Stimulated activated CD8-positive, alpha-beta memory T cell treated with anti-CD3 and anti-CD28 coated beads, Interleukin-7, amount 100 ng/mL, for 48 hours (primary cell): ENCODE measurements at regions not wholly inside any gene's neighbourhood (a gene's known extent, or its start where the extent isn't known, plus 50 kb on each side); places are given as distances from the start of the nearest gene placed in this dataset.
"Not testable (repeated sequence)": the region's sequence is repeated elsewhere in the genome, so short reads cannot be mapped to it uniquely, and the experiment has no call there.

Experiments
- DNase-seq, 2 donors: peaks; one replicate each; pipeline ENCODE4 v3.0.0-alpha.2; 2020; ENCODE audit warnings: low read depth in 1 of 2; ENCODE audit errors: extremely low read depth in 1 of 2

DNA sequence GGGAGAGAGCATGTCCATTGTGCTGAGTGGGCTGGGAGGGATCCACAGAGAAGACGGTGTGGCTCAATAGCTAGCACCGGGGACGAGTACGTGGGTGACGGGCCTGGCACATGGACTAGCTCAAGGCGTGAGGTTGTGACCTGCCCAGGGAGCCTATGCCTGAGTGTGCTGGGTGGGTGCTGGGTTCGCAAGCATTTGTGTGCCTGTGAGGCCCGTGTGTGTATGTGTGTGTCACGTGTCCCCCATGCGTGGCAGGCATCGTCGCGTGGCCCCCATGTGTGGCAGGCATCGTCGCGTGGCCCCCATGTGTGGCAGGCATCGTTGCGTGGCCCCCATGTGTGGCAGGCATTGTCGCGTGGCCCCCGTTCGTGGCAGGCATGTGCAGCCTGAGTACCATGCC, 109.2 kb downstream of the TMEM121 start:
- no peak for DNase-seq

DNA sequence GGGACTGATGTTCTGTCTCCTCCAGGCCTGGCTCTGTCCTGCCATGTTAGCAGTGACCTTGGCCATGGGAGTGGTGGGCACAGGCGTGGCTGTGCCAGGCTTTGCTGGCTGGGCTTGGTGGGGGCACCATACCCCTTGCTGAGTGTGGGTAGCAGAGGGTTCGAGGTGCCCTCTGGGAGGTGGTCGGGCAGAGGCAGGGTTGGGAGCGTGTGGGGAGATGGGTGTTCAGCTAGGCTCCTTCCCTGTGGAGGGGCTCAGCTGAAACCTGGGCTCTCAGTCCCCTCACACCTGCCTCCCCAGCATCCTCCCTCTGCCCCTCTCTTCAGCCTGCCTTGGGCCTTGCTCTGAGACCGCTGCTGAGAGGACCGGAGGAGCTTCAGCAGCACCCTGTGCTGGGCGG, 109.6 kb downstream of the TMEM121 start:
- not testable (repeated sequence) for DNase-seq

DNA sequence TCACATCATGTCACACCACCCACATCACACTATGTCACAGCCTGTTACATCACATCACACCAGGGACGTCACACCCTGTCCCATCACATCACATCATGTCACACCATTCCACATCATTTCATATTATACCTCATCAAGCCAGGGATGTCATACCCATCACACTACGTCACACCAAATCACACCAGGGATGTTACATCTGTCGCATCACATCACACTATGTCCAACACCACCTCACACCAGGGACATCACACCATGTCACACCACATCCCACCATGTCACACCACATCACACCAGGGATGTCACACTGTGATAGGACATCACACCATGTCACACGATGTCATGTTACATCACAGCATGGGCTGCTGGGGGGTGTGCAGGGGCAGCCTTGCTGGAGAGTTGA, 110.6 kb downstream of the TMEM121 start:
- DNase-seq = no peak

DNA sequence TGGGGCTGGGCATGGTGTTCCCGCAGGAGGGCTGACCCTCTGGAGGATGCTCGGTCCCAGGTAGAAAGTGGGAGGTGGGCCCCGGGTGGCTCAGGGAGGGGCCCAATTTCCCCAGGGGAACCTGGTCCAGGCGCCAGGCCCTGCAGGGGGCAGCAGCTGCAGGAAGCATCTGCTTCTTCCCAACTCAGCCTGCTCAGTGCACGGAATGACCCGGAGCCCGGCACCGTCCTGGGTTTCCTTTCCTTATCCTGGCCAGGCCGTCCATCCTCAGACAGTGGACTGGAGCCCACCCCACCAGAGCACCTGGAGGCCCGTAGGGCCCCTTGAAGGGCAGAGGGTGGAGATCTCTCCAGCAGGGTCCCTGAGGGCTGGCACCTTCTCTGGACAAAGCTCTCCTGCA, 111.0 kb downstream of the TMEM121 start:
- not testable (repeated sequence) for DNase-seq

DNA sequence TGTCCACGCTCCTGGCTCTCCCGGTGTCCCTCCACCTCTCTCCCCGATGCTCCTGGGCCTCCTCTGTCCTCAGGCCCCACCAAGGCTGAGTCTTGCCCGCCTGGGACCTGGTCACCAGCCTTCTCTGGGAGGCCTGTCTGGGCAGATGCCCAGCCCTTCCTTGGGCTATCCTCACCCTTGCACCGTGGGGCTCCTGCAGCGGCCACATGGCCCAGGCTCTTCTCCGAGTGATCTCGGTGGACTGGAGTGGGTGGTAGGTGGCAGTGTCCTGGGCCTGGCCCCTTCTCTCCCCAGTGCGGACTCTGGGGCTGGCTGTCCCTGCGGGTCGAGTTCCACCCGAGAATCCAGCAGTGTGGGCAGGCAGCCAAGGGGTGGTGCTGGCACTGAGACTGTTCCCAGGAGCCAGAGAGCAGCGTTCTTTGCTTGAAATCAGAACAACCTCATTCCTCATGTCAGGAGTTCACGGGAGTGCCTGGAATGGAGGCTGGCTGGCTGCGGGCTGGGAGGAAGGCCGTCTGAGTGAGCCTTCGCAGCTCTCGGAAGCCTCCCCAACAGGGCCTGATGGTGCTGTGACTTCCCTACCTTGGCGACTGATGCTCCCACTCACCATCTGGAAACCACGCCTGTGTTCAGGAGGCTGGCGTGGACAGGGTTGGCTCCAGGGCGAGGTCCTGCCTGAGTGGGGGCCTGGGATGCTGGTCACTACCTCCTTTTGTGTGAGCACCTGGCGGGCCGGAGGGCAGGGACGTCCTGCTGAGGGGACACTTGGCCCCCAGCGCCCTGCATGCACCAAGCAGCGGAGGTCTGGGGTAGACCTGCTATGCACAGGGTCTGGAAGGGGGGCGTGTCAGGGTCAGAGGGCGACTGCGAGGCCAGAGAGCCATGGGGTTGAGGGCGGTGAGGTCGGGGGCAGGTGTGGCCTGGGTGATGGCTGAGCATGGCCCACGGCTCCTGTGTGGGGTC, 113.9 kb downstream of the TMEM121 start:
- DNase-seq = not testable (repeated sequence)

DNA sequence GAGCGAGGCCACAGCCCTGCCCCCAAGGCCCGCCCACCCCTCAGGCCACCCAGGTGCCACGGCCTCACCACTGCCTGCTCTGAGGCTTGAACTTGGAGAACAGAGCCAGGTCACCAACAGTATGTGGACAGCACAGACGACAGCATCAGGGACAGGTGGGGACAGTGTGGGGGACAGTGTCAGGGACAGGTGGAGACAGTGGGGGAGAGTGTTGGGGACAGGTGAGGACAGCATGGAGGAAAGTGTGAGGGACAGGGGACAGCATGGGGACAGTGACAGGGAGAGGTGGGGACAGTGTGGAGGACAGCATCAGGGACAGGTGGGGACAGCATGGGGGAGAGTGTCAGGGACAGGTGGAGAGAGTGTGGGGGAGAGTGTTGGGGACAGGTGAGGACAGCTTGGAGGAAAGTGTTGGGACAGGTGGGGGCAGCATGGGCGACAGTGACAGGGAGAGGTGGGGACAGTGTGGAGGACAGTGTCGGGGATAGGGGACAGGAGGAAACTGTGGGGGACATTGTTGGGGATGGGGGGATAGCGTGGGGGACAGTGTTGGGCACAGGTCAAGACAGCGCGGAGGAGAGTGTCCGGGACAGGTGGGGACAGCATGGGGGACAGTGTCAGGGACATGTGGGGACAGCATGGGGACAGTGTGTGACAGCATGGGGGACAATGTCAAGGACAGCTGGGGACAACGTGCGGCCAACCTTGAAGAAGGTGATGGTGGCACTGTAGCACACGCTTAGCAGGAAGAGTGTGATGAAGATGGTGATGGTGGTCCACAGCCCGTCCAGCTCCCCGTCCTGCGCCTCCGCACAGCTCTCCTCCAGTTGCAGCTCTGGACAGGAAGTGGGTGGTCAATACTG, 114.9 kb downstream of the TMEM121 start:
- no peak for DNase-seq

DNA sequence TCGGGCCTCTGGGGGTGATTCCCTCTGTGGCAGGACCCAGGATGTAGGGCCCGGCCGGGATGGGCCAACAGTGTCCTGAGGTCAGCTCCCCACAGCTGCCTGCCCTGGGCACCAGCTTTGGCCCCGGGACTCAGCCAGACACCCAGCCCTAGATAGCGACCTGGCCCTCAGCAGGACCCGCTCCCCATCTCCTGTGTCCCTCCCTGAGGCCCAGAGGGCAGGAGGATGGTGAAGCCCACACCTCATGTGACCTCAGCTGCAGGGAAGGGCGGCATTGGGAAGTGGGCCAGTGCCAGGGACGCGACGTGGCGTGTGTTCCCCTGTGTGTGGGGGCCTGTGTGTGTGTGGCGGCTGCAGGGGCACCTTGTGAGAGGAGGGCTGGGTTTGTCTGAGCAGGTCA, 115.6 kb downstream of the TMEM121 start:
- DNase-seq = not testable (repeated sequence)

DNA sequence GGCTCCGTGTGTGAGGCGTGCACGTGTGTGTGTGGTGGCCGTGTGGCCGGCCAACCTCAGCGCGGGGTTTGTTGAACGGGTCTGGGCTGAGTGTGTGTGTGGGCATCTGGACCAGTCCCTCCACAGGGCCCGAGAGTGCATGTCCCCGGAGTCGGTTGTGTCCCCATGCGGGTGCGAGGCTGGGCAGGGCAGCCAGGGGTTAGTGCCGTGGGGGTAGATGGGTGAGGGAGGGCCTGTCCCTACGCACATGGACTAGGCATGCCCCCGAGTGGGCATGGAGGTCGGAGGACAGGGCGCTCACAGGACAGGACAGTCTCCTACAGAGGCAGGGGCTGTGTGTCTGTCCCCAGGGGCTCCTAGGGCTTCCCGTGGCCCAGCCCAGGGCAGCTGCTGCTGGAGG, 116.1 kb downstream of the TMEM121 start:
- DNase-seq = not testable (repeated sequence)

DNA sequence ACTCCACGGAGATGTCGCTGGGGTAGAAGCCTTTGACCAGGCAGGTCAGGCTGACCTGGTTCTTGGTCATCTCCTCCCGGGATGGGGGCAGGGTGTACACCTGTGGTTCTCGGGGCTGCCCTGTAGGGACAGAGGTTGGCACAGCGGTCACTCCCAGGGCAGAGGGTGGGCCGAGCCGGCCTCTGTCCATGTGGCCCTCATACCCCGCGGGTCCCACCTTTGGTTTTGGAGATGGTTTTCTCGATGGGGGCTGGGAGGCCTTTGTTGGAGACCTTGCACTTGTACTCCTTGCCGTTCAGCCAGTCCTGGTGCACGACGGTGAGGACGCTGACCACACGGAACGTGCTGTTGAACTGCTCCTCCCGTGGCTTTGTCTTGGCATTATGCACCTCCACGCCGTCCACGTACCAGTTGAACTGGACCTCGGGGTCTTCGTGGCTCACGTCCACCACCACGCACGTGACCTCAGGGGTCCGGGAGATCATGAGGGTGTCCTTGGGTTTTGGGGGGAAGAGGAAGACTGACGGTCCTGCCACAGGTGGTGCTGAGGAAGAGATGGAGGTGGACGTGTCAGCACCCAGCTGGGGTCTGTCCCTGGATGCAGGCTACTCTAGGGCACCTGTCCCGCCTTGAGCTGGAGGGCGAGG, 117.1 kb downstream of the TMEM121 start:
- not testable (repeated sequence) for DNase-seq

DNA sequence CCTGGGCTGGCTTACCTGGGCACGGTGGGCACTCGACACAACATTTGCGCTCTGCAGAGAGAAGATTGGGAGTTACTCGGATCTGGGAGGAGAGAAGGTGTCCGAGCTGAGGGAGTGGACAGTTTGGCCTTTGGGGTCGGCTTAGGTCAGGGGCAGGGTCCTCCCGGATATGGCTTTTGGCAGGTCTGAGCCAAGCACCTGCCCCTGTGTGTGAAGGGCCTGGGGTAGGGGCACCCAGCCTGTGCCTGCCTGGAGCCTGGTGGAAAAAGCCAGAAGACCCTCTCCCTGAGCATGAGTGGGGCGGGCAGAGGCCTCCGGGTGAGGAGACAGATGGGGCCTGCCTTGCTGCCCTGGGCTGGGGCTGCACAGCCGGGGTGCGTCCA, 117.7 kb downstream of the TMEM121 start:
- DNase-seq = not testable (repeated sequence)

DNA sequence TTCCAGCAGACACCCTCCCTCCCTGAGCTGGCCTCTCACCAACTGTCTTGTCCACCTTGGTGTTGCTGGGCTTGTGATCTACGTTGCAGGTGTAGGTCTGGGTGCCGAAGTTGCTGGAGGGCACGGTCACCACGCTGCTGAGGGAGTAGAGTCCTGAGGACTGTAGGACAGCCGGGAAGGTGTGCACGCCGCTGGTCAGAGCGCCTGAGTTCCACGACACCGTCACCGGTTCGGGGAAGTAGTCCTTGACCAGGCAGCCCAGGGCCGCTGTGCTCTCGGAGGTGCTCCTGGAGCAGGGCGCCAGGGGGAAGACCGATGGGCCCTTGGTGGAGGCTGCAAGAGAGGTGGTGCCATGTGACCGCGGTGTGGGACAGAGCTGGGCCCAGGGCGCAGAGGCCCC, 118.1 kb downstream of the TMEM121 start:
- DNase-seq = not testable (repeated sequence)

DNA sequence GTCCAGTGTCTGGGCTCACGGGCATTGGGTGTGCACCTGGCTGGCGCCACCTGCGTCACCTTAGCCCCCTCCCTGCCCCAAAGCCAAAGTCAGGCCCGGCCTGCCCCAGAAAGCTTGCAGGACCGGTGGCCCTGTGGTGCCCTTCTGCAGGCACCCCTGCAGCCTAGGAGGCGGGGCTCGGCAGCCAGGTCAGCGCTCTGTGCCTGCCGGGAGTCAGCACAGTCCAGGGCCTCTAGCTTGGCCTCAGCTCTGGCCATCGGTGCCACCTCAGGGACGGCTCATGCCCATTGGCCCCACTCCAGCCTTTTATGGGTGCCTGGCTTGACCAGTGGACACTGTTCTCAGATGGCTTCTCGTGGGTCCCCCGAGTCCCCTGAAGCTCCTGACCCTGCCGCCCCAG, 118.5 kb downstream of the TMEM121 start:
- not testable (repeated sequence) for DNase-seq

DNA sequence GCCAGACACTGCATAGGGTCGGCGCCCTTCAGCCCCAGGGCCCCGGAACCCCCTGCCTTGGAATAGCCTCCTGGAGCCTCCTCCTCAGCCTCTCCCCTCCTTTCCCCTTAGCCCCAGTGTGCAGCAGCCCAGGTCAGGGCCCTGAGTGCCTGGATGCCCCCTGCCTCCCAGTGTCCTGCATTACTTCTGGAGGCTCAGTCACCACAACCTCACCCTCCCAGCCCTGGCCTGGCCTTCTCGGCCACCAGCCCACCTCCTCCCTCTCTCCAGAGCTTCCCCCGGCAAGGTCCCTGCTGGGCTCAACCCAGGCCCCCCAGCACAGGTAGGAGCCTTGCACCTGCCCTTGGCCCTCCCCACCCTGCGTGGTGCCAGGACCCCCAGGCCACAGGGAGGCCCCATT, 119.0 kb downstream of the TMEM121 start:
- not testable (repeated sequence) for DNase-seq

DNA sequence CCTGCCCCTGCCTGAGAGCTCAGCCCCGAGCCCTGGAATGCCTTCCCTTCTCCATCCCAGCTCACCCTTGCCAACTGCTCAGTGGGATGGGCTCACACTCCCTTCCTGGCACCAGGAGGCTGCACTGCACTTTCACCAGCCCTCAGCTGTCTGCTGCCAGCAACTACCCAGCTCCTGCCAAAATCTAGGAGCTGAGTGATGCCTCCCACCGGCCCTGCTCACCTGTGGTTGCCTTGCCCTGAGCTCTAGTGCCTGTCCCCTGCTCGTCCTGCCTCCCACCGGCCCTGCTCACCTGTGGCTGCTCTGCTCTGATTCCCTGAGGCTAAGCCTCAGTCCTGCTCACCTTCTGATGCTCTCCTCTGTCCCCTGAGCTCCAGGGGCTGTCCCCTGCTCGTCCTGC, 119.8 kb downstream of the TMEM121 start:
- no peak for DNase-seq

DNA sequence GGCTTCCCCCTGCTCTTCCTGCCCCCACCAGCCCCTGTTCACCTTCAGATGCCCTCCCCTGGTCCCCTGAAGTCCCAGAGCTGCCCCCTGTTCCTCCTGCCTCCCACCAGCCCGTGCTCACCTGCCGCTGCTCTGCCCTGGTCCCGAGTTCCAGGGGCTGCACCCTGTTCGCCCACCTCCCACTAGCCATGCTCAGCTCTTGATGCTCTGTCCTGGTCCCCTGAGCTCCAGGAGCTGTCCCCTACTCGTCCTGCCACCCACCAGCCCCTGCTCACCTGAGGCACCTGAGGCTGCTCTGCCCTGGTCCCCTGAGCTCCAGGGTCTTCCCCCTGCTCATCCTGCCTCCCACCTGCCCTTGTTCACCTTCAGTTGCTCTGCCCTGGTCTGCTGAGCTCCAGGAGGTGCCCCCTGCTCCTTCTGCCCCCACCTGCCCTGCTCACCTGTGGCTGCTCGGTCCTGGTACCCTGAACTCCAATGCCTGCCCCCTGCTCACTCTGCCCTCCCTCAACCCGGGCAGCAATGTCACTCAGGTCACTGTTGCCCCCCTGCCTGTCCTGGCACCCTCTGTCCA, 120.4 kb downstream of the TMEM121 start:
- DNase-seq = not testable (repeated sequence)

DNA sequence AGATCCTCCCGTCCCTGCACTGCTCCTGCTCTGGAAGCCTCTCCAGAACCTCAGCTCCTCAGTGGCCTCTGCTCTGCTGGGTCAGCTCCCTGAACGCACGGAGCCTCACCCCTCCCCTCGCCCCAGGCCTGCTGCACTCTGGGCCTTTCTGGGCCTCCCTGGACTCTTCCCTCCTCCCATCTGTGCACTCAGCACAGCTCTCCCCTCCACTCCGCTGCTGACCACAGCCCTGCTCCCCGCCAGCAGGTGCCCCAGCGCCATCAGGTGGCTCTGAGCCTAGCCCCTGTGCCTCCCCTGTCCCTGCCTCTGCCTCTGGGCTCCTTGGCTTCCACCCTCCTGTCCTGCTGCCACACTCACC, 121.0 kb downstream of the TMEM121 start:
- DNase-seq = not testable (repeated sequence)

DNA sequence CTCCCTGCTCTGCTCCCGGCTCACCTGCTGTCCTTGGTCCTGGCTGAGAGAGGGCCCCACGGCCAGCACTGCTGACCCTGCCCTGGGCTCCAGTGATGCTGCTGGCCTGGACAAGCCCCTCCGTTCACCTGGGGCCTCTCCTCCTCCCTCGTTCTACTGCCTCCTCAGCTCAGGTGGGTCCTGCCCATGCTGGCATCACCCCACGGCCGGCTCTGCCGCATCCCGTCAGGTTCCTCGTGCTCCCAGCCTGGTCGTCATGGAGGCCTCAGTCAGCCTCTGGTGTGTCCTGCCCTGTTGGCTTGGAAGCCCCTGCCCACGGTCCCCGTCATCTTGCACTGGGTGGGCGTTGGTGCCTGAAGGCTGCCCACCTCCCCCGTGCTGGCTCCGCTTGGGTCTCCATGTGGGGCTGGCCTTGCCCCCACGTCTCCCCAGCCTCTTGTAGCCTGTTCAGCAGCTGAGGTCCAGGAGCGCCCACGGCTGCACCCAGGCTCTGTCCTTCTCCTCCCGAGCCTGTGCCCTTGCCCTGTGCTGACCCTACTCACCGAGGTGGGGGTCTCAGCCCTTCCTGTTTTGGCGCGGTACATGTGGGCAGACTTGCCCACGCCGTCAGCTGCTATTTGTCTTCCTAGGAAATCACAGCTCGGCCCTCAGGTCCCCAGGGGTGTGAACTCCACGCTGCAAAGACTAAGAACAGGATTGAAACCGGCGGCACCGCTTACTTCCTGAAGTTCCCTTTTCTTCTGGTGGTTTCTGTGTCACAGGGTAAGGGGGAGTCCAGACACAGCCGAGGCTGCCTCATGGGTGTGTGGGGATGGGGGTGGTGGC, 121.6 kb downstream of the TMEM121 start:
- DNase-seq = no peak

DNA sequence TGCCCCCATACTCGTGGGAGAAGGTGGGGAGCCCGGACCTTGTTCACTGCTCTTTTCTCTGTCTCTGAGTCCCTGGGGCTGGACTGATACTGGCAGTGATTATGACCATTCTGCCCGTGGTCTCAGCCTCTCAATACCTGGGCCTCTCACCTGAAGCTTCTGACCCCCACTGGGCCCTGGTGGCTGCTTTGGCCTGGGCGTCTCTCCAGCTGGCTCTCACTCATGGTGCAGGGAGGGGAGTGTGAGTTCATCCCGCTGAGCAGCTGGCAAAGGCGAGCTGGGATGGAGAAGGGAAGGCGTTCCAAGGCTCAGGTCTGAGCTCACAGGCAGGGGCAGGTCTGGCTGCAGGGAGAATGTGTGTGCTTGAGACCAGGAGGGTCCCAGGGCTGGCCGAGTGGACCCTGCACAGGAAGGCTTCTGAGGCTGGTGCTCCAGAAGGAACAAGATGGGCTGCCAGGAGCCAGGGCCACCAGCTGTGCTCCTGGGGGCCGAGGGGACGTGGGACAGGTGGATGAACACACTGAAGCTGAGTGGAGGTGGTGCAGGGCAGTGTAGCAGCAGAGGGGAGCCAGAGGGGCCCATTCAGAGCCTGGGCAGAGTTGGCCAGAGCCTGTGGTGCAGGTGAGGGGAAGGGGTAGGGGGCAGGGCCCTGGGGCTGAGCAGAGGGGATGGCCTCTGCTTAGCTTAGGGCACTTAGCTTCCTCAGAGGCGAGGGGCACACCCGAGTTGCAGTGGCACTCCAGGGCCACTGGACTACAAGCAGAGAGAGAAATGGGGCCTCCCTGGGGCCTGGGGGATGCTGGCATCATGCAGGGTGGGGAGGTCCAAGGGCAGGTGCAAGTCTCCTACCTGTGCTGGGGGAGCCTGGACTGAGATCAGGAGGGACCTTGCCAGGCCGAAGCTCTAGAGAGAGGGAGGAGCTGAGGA, 122.5 kb downstream of the TMEM121 start:
- not testable (repeated sequence) for DNase-seq

DNA sequence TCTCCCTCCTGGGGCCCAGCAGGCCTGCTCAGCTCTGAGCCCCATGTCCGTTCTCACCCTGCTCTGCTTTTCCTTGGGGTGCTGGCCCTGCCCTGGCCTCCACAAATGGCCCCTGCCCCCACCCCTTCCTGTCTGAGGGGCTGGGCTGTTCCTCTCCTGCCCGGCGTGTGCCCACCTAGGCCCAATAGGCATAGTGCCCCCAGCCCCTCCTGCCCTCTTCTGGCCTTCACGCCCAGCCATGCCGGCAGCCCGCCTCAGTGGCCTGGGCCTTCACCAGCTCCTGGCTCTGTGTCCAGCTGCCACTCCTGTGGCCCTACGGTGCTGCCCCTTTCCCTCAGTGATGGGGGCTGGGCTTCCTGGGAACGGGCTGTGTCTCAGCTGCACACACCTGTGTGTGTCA, 125.9 kb downstream of the TMEM121 start:
- DNase-seq = not testable (repeated sequence)
